DND-41 (cell line): ENCODE measurements at regions not wholly inside any gene's neighbourhood (a gene's known extent, or its start where the extent isn't known, plus 50 kb on each side); places are given as distances from the start of the nearest gene placed in this dataset.

Source experiments
- EZH2 ChIP-seq: IDR thresholded peaks from 3 replicates; pipeline ENCODE4 v1.6.1; 2012; ENCODE audit warnings: borderline replicate concordance, low read depth, mild to moderate bottlenecking, moderate library complexity, low read length, inconsistent platforms; ENCODE audit not compliant: severe bottlenecking
- TF ChIP-seq, protein P1 (sequence below): IDR thresholded peaks from 2 replicates; pipeline ENCODE4 v1.5.1; 2012; ENCODE audit warnings: borderline replicate concordance, low read length, moderate library complexity, mild to moderate bottlenecking; ENCODE audit not compliant: poor library complexity, severe bottlenecking; ENCODE audit errors: extremely low read depth

DNA sequence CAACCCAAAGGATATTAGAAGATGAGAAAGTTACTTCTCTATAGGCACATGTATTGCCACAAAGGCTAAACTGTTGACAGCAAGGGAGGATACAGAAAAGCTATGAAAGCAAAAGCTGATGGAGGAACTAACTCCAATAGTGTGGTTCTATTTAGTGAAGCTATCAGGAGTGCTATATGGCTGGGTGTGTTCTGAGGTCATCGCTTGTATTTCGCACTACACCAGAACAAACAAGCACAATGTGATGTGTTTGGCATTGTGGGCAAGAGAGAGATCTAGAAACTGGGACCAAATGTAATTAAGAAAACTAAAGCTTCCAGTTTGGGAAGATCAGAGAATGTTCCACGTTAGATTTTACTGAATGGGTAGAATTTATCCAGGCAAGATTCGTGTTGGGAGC, 220.4 kb upstream of the UMPS start:
- TF ChIP-seq, protein P1, sequence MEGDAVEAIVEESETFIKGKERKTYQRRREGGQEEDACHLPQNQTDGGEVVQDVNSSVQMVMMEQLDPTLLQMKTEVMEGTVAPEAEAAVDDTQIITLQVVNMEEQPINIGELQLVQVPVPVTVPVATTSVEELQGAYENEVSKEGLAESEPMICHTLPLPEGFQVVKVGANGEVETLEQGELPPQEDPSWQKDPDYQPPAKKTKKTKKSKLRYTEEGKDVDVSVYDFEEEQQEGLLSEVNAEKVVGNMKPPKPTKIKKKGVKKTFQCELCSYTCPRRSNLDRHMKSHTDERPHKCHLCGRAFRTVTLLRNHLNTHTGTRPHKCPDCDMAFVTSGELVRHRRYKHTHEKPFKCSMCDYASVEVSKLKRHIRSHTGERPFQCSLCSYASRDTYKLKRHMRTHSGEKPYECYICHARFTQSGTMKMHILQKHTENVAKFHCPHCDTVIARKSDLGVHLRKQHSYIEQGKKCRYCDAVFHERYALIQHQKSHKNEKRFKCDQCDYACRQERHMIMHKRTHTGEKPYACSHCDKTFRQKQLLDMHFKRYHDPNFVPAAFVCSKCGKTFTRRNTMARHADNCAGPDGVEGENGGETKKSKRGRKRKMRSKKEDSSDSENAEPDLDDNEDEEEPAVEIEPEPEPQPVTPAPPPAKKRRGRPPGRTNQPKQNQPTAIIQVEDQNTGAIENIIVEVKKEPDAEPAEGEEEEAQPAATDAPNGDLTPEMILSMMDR: no peak
- no peak for TF ChIP-seq EZH2
